ENCODE measurements at regions not wholly inside any gene's neighbourhood (a gene's known extent, or its start where the extent isn't known, plus 50 kb on each side); places are given as distances from the start of the nearest gene placed in this dataset.

GRCh38 chr4:185071236-185071811 is 53.0 kb downstream of the HELT start:
- no peak overlapping the region for H3K27ac ChIP-seq (ENCODE audit: low read depth)
- peak; percentile 25 for DNase-seq (ENCODE audit: extremely low spot score)
- no peaks in the 10 kb centered on the region for H3K4me1 ChIP-seq (ENCODE audit: insufficient read depth)
- H3K4me3 ChIP-seq (ENCODE audit: low read depth, low read length): no peak overlapping the region
- WGBS: 68% methylated on average over 8 of the region's 8 CpGs
- no peaks in the 10 kb centered on the region for H3K36me3 ChIP-seq (ENCODE audit: insufficient read depth)

DNA sequence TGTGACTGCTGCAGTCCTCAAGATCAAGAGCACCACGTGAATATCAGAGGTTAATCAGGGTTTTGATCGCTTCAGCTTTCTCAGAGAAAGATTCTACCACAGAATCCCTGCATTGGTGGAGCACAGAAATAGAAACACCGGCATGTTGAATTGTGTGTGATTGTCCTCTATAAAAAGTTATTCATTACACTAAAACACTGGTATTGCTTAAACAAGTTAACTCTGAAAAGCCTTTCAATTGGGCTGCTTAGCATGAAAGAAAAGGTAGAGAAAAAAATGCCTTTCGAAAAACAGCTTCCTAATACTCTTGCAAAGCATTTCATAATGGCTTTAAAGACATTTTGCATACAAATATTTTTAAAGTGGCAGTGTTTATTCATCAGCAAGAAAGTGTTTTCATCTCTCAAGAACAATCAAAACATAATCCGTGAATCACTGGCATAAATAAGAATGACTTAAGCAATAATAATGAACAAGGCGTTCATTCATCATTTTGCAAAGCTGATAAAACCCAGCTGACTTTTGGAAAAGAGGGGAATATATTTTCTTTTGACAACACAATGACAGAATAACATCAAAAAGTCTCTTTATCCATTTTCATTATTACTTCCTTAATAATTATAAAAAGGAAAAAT is 61.1 kb downstream of the HELT start:
- Histone ChIP-seq H3K4me1 (ENCODE audit: insufficient read depth) (no peaks in the 10 kb centered on the region), H3K36me3 (ENCODE audit: insufficient read depth) (no peaks in the 10 kb centered on the region), H3K4me3 (ENCODE audit: low read depth, low read length) (no peak overlapping the region), H3K27ac (ENCODE audit: low read depth) (no peak overlapping the region)
- WGBS: 51% methylated on average over 6 of the region's 6 CpGs
- DNase-seq (ENCODE audit: extremely low spot score): no peak

GRCh38 chr4:185080545-185080944 is 62.3 kb downstream of the HELT start:
- Histone ChIP-seq H3K27ac (ENCODE audit: low read depth) (no peak overlapping the region), H3K36me3 (ENCODE audit: insufficient read depth) (no peaks in the 10 kb centered on the region), H3K4me1 (ENCODE audit: insufficient read depth) (no peaks in the 10 kb centered on the region), H3K4me3 (ENCODE audit: low read depth, low read length) (no peak overlapping the region)
- 59% methylated on average over 4 of the region's 4 CpGs for WGBS
- DNase-seq (ENCODE audit: extremely low spot score): no peak

GRCh38 chr4:185082561-185082960 is 60.5 kb upstream of the SLC25A4 start:
- 74% methylated on average over 3 of the region's 3 CpGs for WGBS
- no peak overlapping the region for H3K4me3 ChIP-seq (ENCODE audit: low read depth, low read length)
- no peak overlapping the region for H3K27ac ChIP-seq (ENCODE audit: low read depth)
- DNase-seq (ENCODE audit: extremely low spot score): no peak
- no peaks in the 10 kb centered on the region for H3K4me1 ChIP-seq (ENCODE audit: insufficient read depth)
- H3K36me3 ChIP-seq (ENCODE audit: insufficient read depth): no peaks in the 10 kb centered on the region

GRCh38 chr4:185086053-185086452 is 57.0 kb upstream of the SLC25A4 start:
- H3K36me3 ChIP-seq (ENCODE audit: insufficient read depth): no peaks in the 10 kb centered on the region
- no peak overlapping the region for H3K4me3 ChIP-seq (ENCODE audit: low read depth, low read length)
- H3K27ac ChIP-seq (ENCODE audit: low read depth): no peak overlapping the region
- DNase-seq (ENCODE audit: extremely low spot score): no peak
- no peaks in the 10 kb centered on the region for H3K4me1 ChIP-seq (ENCODE audit: insufficient read depth)
- WGBS: 51% methylated on average over 16 of the region's 16 CpGs

GRCh38 chr4:185088899-185089298 is 54.2 kb upstream of the SLC25A4 start:
- Histone ChIP-seq H3K4me1 (ENCODE audit: insufficient read depth) (no peaks in the 10 kb centered on the region), H3K36me3 (ENCODE audit: insufficient read depth) (no peaks in the 10 kb centered on the region), H3K4me3 (ENCODE audit: low read depth, low read length) (no peak overlapping the region), H3K27ac (ENCODE audit: low read depth) (no peak overlapping the region)
- DNase-seq (ENCODE audit: extremely low spot score): no peak
- 82% methylated on average over 6 of the region's 6 CpGs for WGBS

DNA sequence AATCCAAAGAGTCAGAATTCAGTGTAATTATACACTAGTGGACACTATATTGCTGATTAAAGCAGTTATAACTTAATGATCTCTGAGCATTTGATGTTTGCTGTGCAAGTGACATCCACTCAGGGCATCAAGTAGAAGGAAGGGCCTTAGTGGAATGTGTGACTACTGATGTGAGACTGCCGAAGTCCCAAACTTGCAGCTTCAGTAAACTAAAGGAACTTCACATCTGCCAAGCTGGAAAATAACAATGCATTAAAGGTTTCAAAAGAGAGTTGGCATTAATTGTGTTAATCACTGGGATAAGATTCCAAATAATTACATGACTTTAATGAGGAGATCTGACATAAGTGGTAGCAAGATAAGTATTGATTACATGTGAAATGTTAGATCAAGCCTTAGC is 52.5 kb upstream of the SLC25A4 start:
- H3K36me3 ChIP-seq (ENCODE audit: insufficient read depth): no peaks in the 10 kb centered on the region
- no peak for DNase-seq (ENCODE audit: extremely low spot score)
- 67% methylated on average over 1 of the region's 1 CpG for WGBS
- H3K27ac ChIP-seq (ENCODE audit: low read depth): no peak overlapping the region
- no peak overlapping the region for H3K4me3 ChIP-seq (ENCODE audit: low read depth, low read length)
- no peaks in the 10 kb centered on the region for H3K4me1 ChIP-seq (ENCODE audit: insufficient read depth)

- DNase-seq (ENCODE audit: extremely low spot score): no peak
- Histone ChIP-seq H3K27ac (ENCODE audit: low read depth) (no peak overlapping the region), H3K4me3 (ENCODE audit: low read depth, low read length) (no peak overlapping the region), H3K4me1 (ENCODE audit: insufficient read depth) (no peaks in the 10 kb centered on the region), H3K36me3 (ENCODE audit: insufficient read depth) (no peaks in the 10 kb centered on the region)
- WGBS: 93% methylated on average over 6 of the region's 6 CpGs
Observed at GRCh38 chr4:185092535-185093197, 50.4 kb upstream of the SLC25A4 start.

All from urinary bladder (tissue), 3 donors.